HG02870 (cell line): ENCODE measurements at regions not wholly inside any gene's neighbourhood (a gene's known extent, or its start where the extent isn't known, plus 50 kb on each side); places are given as distances from the start of the nearest gene placed in this dataset.

Experiments used
- ATAC-seq: cut with Tn5 transposase; IDR thresholded peaks from one replicate; pipeline ENCODE4 v1.9.1; 2021; ENCODE audit warnings: mild to moderate bottlenecking, moderate library complexity; ENCODE audit not compliant: unreplicated experiment

- no peak for ATAC-seq
Observed at GRCh38 chr2:19785867-19786266, 115.9 kb downstream of the TTC32 start.

- ATAC-seq, result no peak
Observed at GRCh38 chr2:19785447-19785846, 116.3 kb downstream of the TTC32 start.

GRCh38 chr2:19784456-19784855 is 117.3 kb downstream of the TTC32 start:
- no peak for ATAC-seq

- ATAC-seq, result no peak
Observed at GRCh38 chr2:19783935-19784334, 117.8 kb downstream of the TTC32 start.

GRCh38 chr2:19776941-19777514 is 124.8 kb downstream of the TTC32 start:
- ATAC-seq, result no peak

GRCh38 chr2:19775838-19776237 is 125.9 kb downstream of the TTC32 start:
- no peak for ATAC-seq

- no peak for ATAC-seq
Observed at GRCh38 chr2:19775315-19775714, 126.5 kb downstream of the TTC32 start.

- no peak for ATAC-seq
Observed at GRCh38 chr2:19774805-19775176, 127.0 kb downstream of the TTC32 start.

- no peak for ATAC-seq
Observed at GRCh38 chr2:19772981-19773380, 128.8 kb downstream of the TTC32 start.

- no peak for ATAC-seq
Observed at GRCh38 chr2:19769513-19769912, 132.3 kb downstream of the TTC32 start.

- no peak for ATAC-seq
Observed at GRCh38 chr2:19767899-19768298, 133.9 kb downstream of the TTC32 start.

- no peak for ATAC-seq
Observed at GRCh38 chr2:19764998-19765397, 136.8 kb downstream of the TTC32 start.

- ATAC-seq, result no peak
Observed at GRCh38 chr2:19763731-19764130, 138.1 kb downstream of the TTC32 start.

GRCh38 chr2:19762959-19763605 is 138.7 kb downstream of the TTC32 start:
- no peak for ATAC-seq

GRCh38 chr2:19762142-19762541 is 139.6 kb downstream of the TTC32 start:
- ATAC-seq, result no peak

- ATAC-seq, result no peak
Observed at GRCh38 chr2:19759880-19760279, 141.9 kb downstream of the TTC32 start.

- ATAC-seq, result no peak
Observed at GRCh38 chr2:19758658-19759057, 143.1 kb downstream of the TTC32 start.

- ATAC-seq, result no peak
Observed at GRCh38 chr2:19757586-19757985, 144.2 kb downstream of the TTC32 start.

GRCh38 chr2:19754907-19755306 is 146.9 kb downstream of the TTC32 start:
- no peak for ATAC-seq

- no peak for ATAC-seq
Observed at GRCh38 chr2:19753818-19754217, 148.0 kb downstream of the TTC32 start.

GRCh38 chr2:19753314-19753713 is 148.5 kb downstream of the TTC32 start:
- no peak for ATAC-seq

GRCh38 chr2:19752500-19752899 is 149.3 kb downstream of the TTC32 start:
- ATAC-seq, result no peak

- no peak for ATAC-seq
Observed at GRCh38 chr2:19751631-19752030, 150.2 kb downstream of the TTC32 start.
